HUES64 (cell line): ENCODE measurements at regions not wholly inside any gene's neighbourhood (a gene's known extent, or its start where the extent isn't known, plus 50 kb on each side); places are given as distances from the start of the nearest gene placed in this dataset.

Source experiments
- H3K27ac ChIP-seq: 2 replicates; pipeline ENCODE4 v1.7.0; 2013; ENCODE audit warnings: low read depth, low read length, inconsistent platforms
- H3K27me3 ChIP-seq: 2 replicates; pipeline ENCODE4 v1.6.1; 2013; ENCODE audit warnings: mild to moderate bottlenecking, low read length; ENCODE audit not compliant: insufficient read depth
- H3K36me3 ChIP-seq: 2 replicates; pipeline ENCODE4 v1.6.1; 2013; ENCODE audit warnings: mild to moderate bottlenecking, low read length; ENCODE audit not compliant: insufficient read depth
- H3K4me1 ChIP-seq: 2 replicates; pipeline ENCODE4 v1.6.1; 2013; ENCODE audit warnings: mild to moderate bottlenecking, low read length, moderate library complexity; ENCODE audit not compliant: insufficient read depth
- H3K4me3 ChIP-seq: 2 replicates; pipeline ENCODE4 v1.5.1; 2013; ENCODE audit warnings: mild to moderate bottlenecking, low read length, moderate library complexity
- H3K9ac ChIP-seq: 2 replicates; pipeline ENCODE4 v1.6.1; 2013; ENCODE audit warnings: mild to moderate bottlenecking, low read depth, low read length
- H3K9me3 ChIP-seq: 2 replicates; pipeline ENCODE4 v1.6.1; 2013; ENCODE audit warnings: low read depth, low read length; ENCODE audit not compliant: insufficient read depth
- WGBS: fragments of 150-250, 120-280 bp; methylation state at CpG from one replicate; pipeline ENCODE4 v1.1.7; 2013; ENCODE audit warnings: missing lambda C conversion rate; 5-methylcytosine and 5-hydroxymethylcytosine counted together

GRCh38 chr20:58146081-58146745 is 82.2 kb downstream of the ANKRD60 start:
- Histone ChIP-seq H3K27ac (no peak overlapping the region), H3K4me3 (no peak overlapping the region), H3K27me3 (peaks cover 6% of the 10 kb centered on the region; the same call in 1 of the 2 replicates), H3K9me3 (no peaks in the 10 kb centered on the region), H3K36me3 (no peaks in the 10 kb centered on the region), H3K4me1 (no peaks in the 10 kb centered on the region), H3K9ac (no peak overlapping the region)
- WGBS = 95% methylated on average over 7 of the region's 8 CpGs

- Histone ChIP-seq H3K27me3 (peaks cover 6% of the 10 kb centered on the region; the same call in 1 of the 2 replicates), H3K4me3 (no peak overlapping the region), H3K36me3 (no peaks in the 10 kb centered on the region), H3K9ac (no peak overlapping the region), H3K9me3 (no peaks in the 10 kb centered on the region), H3K27ac (no peak overlapping the region), H3K4me1 (no peaks in the 10 kb centered on the region)
- 87% methylated on average over 6 of the region's 6 CpGs for WGBS
Observed at GRCh38 chr20:58145506-58146080, 82.9 kb downstream of the ANKRD60 start.

- 92% methylated on average over 9 of the region's 9 CpGs for WGBS
- Histone ChIP-seq H3K9me3 (no peaks in the 10 kb centered on the region), H3K27me3 (peaks cover 4% of the 10 kb centered on the region; the same call in 1 of the 2 replicates), H3K27ac (no peak overlapping the region), H3K9ac (no peak overlapping the region), H3K4me1 (no peaks in the 10 kb centered on the region), H3K36me3 (no peaks in the 10 kb centered on the region), H3K4me3 (no peak overlapping the region)
Observed at GRCh38 chr20:58144096-58144495, 84.4 kb downstream of the ANKRD60 start.

- Histone ChIP-seq H3K27me3 (no peaks in the 10 kb centered on the region), H3K27ac (no peak overlapping the region), H3K9ac (no peak overlapping the region), H3K4me3 (no peak overlapping the region), H3K4me1 (no peaks in the 10 kb centered on the region), H3K9me3 (no peaks in the 10 kb centered on the region), H3K36me3 (no peaks in the 10 kb centered on the region)
Observed at GRCh38 chr20:58143531-58143930, 84.9 kb downstream of the ANKRD60 start.

- no peaks in the 10 kb centered on the region for H3K27me3 ChIP-seq
- 96% methylated on average over 10 of the region's 10 CpGs for WGBS
- no peaks in the 10 kb centered on the region for H3K36me3 ChIP-seq
- H3K9ac ChIP-seq = no peak overlapping the region
- H3K4me1 ChIP-seq = no peaks in the 10 kb centered on the region
- no peak overlapping the region for H3K27ac ChIP-seq
- no peak overlapping the region for H3K4me3 ChIP-seq
- H3K9me3 ChIP-seq = no peaks in the 10 kb centered on the region
Observed at GRCh38 chr20:58142843-58143185, 85.6 kb downstream of the ANKRD60 start.

GRCh38 chr20:58141971-58142842 is 86.2 kb downstream of the ANKRD60 start:
- Histone ChIP-seq H3K36me3 (no peaks in the 10 kb centered on the region), H3K27ac (no peak overlapping the region), H3K9me3 (no peaks in the 10 kb centered on the region), H3K4me1 (no peaks in the 10 kb centered on the region), H3K27me3 (no peaks in the 10 kb centered on the region), H3K9ac (no peak overlapping the region), H3K4me3 (no peak overlapping the region)
- 92% methylated on average over 19 of the region's 19 CpGs for WGBS

- Histone ChIP-seq H3K9me3 (no peaks in the 10 kb centered on the region), H3K27ac (no peak overlapping the region), H3K27me3 (no peaks in the 10 kb centered on the region), H3K4me1 (no peaks in the 10 kb centered on the region), H3K36me3 (no peaks in the 10 kb centered on the region), H3K9ac (no peak overlapping the region), H3K4me3 (no peak overlapping the region)
- 86% methylated on average over 4 of the region's 4 CpGs for WGBS
Observed at GRCh38 chr20:58141496-58141895, 87.0 kb downstream of the ANKRD60 start.

- H3K9me3 ChIP-seq = no peaks in the 10 kb centered on the region
- no peak overlapping the region for H3K4me3 ChIP-seq
- no peaks in the 10 kb centered on the region for H3K4me1 ChIP-seq
- no peak overlapping the region for H3K27ac ChIP-seq
- no peak overlapping the region for H3K9ac ChIP-seq
- no peaks in the 10 kb centered on the region for H3K36me3 ChIP-seq
- no peaks in the 10 kb centered on the region for H3K27me3 ChIP-seq
- 83% methylated on average over 3 of the region's 3 CpGs for WGBS
Observed at GRCh38 chr20:58140787-58141425, 87.5 kb downstream of the ANKRD60 start.

GRCh38 chr20:58139849-58140786 is 88.3 kb downstream of the ANKRD60 start:
- peaks cover 5% of the 10 kb centered on the region; the same call in 1 of the 2 replicates for H3K4me1 ChIP-seq
- H3K27ac ChIP-seq = no peak overlapping the region
- H3K36me3 ChIP-seq = no peaks in the 10 kb centered on the region
- no peak overlapping the region for H3K4me3 ChIP-seq
- no peaks in the 10 kb centered on the region for H3K9me3 ChIP-seq
- no peak overlapping the region for H3K9ac ChIP-seq
- H3K27me3 ChIP-seq = no peaks in the 10 kb centered on the region
- WGBS = 88% methylated on average over 19 of the region's 19 CpGs

- H3K9me3 ChIP-seq = no peaks in the 10 kb centered on the region
- no peak overlapping the region for H3K9ac ChIP-seq
- H3K27ac ChIP-seq = no peak overlapping the region
- H3K4me1 ChIP-seq = peaks cover 5% of the 10 kb centered on the region; the same call in 1 of the 2 replicates
- H3K36me3 ChIP-seq = no peaks in the 10 kb centered on the region
- WGBS = 89% methylated on average over 6 of the region's 6 CpGs
- H3K4me3 ChIP-seq = no peak overlapping the region
- no peaks in the 10 kb centered on the region for H3K27me3 ChIP-seq
Observed at GRCh38 chr20:58138395-58138794, 90.1 kb downstream of the ANKRD60 start.
